HepG2 (cell line): ENCODE measurements at regions not wholly inside any gene's neighbourhood (a gene's known extent, or its start where the extent isn't known, plus 50 kb on each side); places are given as distances from the start of the nearest gene placed in this dataset.

Experiments used
- CERS6 ChIP-seq: sonication (generic); formaldehyde crosslinking; IDR thresholded peaks from 2 replicates; pipeline ENCODE4 v1.5.0; 2020; ENCODE audit warnings: missing genetic modification reagents
- ERF ChIP-seq: IDR thresholded peaks from 2 replicates; pipeline ENCODE4 v1.6.1; 2018; ENCODE audit warnings: missing biosample characterization, missing genetic modification reagents
- GPN1 ChIP-seq: sonication (generic); formaldehyde crosslinking; IDR thresholded peaks from 2 replicates; pipeline ENCODE4 v1.5.1; 2020; ENCODE audit warnings: missing genetic modification reagents, borderline replicate concordance
- GRHL1 ChIP-seq: sonication (generic); formaldehyde crosslinking; conservative IDR thresholded peaks from 2 replicates; pipeline ENCODE4 v1.8.0; 2022; ENCODE audit warnings: missing genetic modification reagents
- GTF2F1 ChIP-seq: fragments of 150-350 bp; IDR thresholded peaks from 2 replicates; pipeline ENCODE4 v1.6.1; 2014; ENCODE audit warnings: low read length
- MXD4 ChIP-seq: IDR thresholded peaks from 2 replicates; pipeline ENCODE4 v1.6.1; 2016; ENCODE audit warnings: mild to moderate bottlenecking, missing biosample characterization, missing genetic modification reagents
- MXI1 ChIP-seq: IDR thresholded peaks from 3 replicates; pipeline ENCODE4 v1.6.1; 2012; ENCODE audit warnings: low read depth, low read length, inconsistent platforms, borderline replicate concordance
- PAF1 ChIP-seq: IDR thresholded peaks from 2 replicates; pipeline ENCODE4 v1.6.1; 2016; ENCODE audit warnings: missing genetic modification reagents, missing compliant biosample characterization
- POGZ ChIP-seq: sonication (generic); formaldehyde crosslinking; IDR thresholded peaks from 2 replicates; pipeline ENCODE4 v1.4.0; 2020; ENCODE audit warnings: mild to moderate bottlenecking, missing genetic modification reagents
- ZBED4 ChIP-seq: sonication (generic); formaldehyde crosslinking; IDR thresholded peaks from 2 replicates; pipeline ENCODE4 v1.4.0; 2020; ENCODE audit warnings: missing genetic modification reagents, borderline replicate concordance
- ZNF318 ChIP-seq: sonication (generic); formaldehyde crosslinking; IDR thresholded peaks from 2 replicates; pipeline ENCODE4 v1.4.0; 2020; ENCODE audit warnings: mild to moderate bottlenecking, missing genetic modification reagents
- ZNF44 ChIP-seq: sonication (generic); formaldehyde crosslinking; IDR thresholded peaks from 2 replicates; pipeline ENCODE4 v1.5.1; 2020; ENCODE audit warnings: mild to moderate bottlenecking, missing genetic modification reagents
- ZNF460 ChIP-seq: sonication (generic); formaldehyde crosslinking; IDR thresholded peaks from 2 replicates; pipeline ENCODE4 v1.5.1; 2020; ENCODE audit warnings: missing genetic modification reagents, mild to moderate bottlenecking, borderline replicate concordance
- ZNF766 ChIP-seq: sonication (generic); formaldehyde crosslinking; IDR thresholded peaks from 2 replicates; pipeline ENCODE4 v1.5.0; 2020; ENCODE audit warnings: missing genetic modification reagents, borderline replicate concordance

GRCh38 chr2:42928692-42929545, 136.5 kb upstream of the HAAO start (continued):
- TF ChIP-seq ZNF460 (CRISPR knock-in tag) (no peak; the same call in 1 of the 2 replicates), POGZ (CRISPR knock-in tag) (peak; percentile 71), MXI1 (peak; percentile 92; the same call in 2 of the 3 replicates), PAF1 (no peak), GPN1 (CRISPR knock-in tag) (no peak), GRHL1 (CRISPR knock-in tag) (no peak), MXD4 (CRISPR knock-in tag) (peak; percentile 87), ERF (CRISPR knock-in tag) (no peak; the same call in 1 of the 2 replicates), CERS6 (no peak), ZNF44 (CRISPR knock-in tag) (peak; percentile 58; the same call in 1 of the 2 replicates), ZBED4 (CRISPR knock-in tag) (peak; percentile 60), ZNF318 (no peak), GTF2F1 (0 out of 2 replicates have a peak, but pooled peaks have one; percentile 23), ZNF766 (CRISPR knock-in tag) (0 out of 2 replicates have a peak, but pooled peaks have one; percentile 50)
